Kidney glomerular epithelial cell (primary cell): ENCODE measurements at regions not wholly inside any gene's neighbourhood (a gene's known extent, or its start where the extent isn't known, plus 50 kb on each side); places are given as distances from the start of the nearest gene placed in this dataset.
"Not testable (repeated sequence)": the region's sequence is repeated elsewhere in the genome, so short reads cannot be mapped to it uniquely, and the experiment has no call there.

ENCODE experiments used
- DNase-seq: peaks from one replicate; lab custom pipeline; 2025; lab: John Stamatoyannopoulos, UW

- no peak for DNase-seq
These were observed 656.8 kb downstream of the TBC1D22A start for GRCh38 chr22:47419239-47419638.

- no peak for DNase-seq
These were observed 655.2 kb downstream of the TBC1D22A start for GRCh38 chr22:47417699-47418098.

GRCh38 chr22:47411006-47411405, 648.6 kb downstream of the TBC1D22A start:
- no peak for DNase-seq

- no peak for DNase-seq
These were observed 647.3 kb downstream of the TBC1D22A start for GRCh38 chr22:47409539-47410275.

- DNase-seq: no peak
These were observed 646.0 kb downstream of the TBC1D22A start for GRCh38 chr22:47408409-47408808.

- DNase-seq: no peak
These were observed 645.1 kb downstream of the TBC1D22A start for GRCh38 chr22:47407461-47408025.

GRCh38 chr22:47406896-47407295, 644.4 kb downstream of the TBC1D22A start:
- no peak for DNase-seq

- DNase-seq: no peak
These were observed 643.9 kb downstream of the TBC1D22A start for GRCh38 chr22:47406180-47406834.

- not testable (repeated sequence) for DNase-seq
These were observed 642.8 kb downstream of the TBC1D22A start for GRCh38 chr22:47405222-47405621.

GRCh38 chr22:47402876-47403525, 640.6 kb downstream of the TBC1D22A start:
- DNase-seq: no peak

GRCh38 chr22:47401976-47402770, 639.7 kb downstream of the TBC1D22A start:
- DNase-seq: no peak

GRCh38 chr22:47401592-47401898, 639.1 kb downstream of the TBC1D22A start:
- no peak for DNase-seq

- DNase-seq: no peak
These were observed 638.5 kb downstream of the TBC1D22A start for GRCh38 chr22:47400701-47401591.

GRCh38 chr22:47400131-47400530, 637.7 kb downstream of the TBC1D22A start:
- not testable (repeated sequence) for DNase-seq

GRCh38 chr22:47398921-47399790, 636.7 kb downstream of the TBC1D22A start:
- no peak for DNase-seq

- no peak for DNase-seq
These were observed 636.0 kb downstream of the TBC1D22A start for GRCh38 chr22:47398491-47398890.

- no peak for DNase-seq
These were observed 635.2 kb downstream of the TBC1D22A start for GRCh38 chr22:47397673-47398072.

- no peak for DNase-seq
These were observed 634.1 kb downstream of the TBC1D22A start for GRCh38 chr22:47396515-47396914.

- DNase-seq: no peak
These were observed 633.7 kb downstream of the TBC1D22A start for GRCh38 chr22:47396105-47396504.

GRCh38 chr22:47395481-47395880, 633.0 kb downstream of the TBC1D22A start:
- no peak for DNase-seq
